ENCODE measurements at regions not wholly inside any gene's neighbourhood (a gene's known extent, or its start where the extent isn't known, plus 50 kb on each side); places are given as distances from the start of the nearest gene placed in this dataset.
"Not testable (repeated sequence)": the region's sequence is repeated elsewhere in the genome, so short reads cannot be mapped to it uniquely, and the experiment has no call there.

- no peak for DNase-seq (ENCODE audit: low read depth in 2 of 3, low spot score in 2 of 3)
These were observed 200.1 kb upstream of the DAB2 start for GRCh38 chr5:39624890-39625289.

- no peak for DNase-seq (ENCODE audit: low read depth in 2 of 3, low spot score in 2 of 3)
These were observed 199.6 kb upstream of the DAB2 start for GRCh38 chr5:39624268-39624886.

DNA sequence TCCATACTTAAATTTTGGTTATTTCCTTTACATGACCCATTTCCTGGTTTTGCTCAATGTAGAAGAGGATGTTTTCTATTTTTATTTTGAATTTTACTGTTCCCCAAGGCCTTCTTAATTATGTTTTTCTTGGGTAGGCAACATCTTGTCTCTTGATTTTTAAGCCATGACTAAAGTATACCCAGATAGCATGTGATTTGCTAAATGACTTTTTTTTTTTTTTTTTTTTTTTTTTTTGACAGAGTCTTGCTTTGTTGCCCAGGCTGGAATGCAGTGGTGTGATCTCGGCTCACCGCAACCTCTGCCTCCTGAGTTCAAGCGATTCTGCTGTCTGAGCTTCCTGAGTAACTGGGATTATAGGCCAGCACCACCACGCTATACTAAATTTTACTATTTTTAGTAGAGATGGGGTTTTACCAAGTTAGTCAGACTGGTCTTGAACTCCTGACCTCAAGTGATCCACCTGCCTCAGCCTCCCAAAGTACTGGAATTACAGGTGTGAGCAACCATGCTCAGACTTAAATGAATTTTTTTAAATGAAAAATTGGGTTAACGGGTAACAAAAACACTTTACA, 198.6 kb upstream of the DAB2 start:
- no peak for DNase-seq (ENCODE audit: low read depth in 2 of 3, low spot score in 2 of 3)

DNA sequence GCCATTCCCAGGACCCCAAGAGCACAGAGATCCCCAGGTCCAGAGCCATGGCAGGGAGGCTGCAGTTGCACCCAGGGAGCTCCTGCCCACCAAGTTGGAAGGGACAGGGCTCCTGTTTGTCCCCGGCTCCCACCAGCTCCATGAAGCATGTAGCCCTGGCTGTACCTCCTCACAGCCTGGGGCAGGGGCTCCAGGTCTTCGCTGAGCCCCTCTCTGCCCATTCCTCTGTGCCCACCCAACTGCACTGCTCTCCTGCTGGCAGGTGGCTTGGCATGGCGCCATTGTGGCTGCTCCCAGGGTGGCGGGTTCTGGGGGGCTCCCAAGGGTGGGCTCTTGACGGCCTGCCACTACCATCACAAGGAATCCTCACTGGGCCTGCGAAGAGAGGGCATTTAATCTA, 197.5 kb upstream of the DAB2 start:
- DNase-seq (ENCODE audit: low read depth in 2 of 3, low spot score in 2 of 3) = no peak

DNA sequence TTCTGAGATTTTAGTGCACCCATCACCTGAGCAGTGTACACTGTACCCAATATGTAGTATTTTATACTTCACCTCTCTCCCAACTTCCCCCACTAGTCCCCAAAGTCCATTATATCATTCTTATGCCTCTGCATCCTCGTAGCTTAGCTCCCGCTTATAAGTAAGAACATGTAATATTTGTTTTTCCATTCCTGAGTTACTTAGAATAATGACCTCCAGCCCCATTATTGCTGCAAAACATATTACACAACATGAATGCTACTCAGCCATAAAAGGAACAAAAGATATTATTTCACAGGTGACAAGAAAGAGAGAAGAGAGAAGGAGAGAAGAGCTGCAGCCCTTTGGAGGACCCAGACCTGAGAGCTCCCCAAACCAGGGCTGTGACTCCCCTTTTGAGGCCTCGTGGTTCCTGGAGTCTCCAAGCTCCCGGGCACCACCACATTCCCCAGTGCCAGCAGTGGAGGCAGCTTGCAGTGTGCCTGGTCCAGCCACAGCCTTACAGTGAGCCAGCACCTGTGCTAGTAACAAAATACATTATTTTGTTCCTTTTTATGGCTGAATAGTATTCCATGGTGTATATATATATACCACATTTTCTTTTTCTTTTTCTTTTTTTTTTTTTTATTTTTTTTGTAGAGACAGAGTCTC, 194.5 kb upstream of the DAB2 start:
- no peak for DNase-seq (ENCODE audit: low read depth in 2 of 3, low spot score in 2 of 3)

- no peak for DNase-seq (ENCODE audit: low read depth in 2 of 3, low spot score in 2 of 3)
These were observed 193.6 kb upstream of the DAB2 start for GRCh38 chr5:39618391-39618790.

DNA sequence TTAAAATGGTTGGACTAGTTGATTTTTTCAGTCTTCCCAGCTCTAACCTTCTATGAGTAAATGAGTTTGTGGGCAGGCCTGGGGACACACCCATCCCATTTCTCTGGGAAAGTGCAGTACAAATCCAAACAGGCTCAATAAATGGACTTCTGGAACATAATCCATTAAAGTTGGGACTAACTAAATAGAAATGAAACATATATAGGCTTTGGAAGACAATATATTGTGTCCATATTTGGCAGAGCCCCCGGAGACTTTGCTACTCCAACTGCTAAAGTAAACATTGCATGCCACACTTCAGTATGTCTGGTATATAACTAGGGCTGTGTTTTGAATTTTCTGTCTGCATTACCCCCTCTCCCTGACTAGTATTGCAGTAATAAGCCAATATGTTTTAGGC, 191.4 kb upstream of the DAB2 start:
- DNase-seq (ENCODE audit: low read depth in 2 of 3, low spot score in 2 of 3) = no peak

DNA sequence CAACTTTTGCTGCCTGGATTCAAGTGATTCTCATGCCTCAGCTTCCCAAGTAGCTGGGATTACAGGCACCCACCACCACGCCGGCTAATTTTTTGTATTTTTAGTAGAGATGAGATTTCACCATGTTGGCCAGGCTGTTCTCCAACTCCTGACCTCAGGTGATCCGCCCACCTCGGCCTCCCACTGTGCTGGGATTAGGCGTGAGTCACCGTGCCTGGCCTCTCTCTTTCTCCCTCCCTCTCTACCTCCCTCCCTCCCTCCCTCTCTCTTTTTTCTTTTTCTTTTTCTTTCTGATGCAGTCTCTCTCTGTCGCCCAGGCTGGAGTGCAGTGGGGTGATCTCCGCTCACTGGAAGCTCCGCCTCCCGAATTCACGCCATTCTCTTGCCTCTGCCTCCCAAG, 186.3 kb upstream of the DAB2 start:
- DNase-seq (ENCODE audit: low read depth in 2 of 3, low spot score in 2 of 3) = not testable (repeated sequence)

DNA sequence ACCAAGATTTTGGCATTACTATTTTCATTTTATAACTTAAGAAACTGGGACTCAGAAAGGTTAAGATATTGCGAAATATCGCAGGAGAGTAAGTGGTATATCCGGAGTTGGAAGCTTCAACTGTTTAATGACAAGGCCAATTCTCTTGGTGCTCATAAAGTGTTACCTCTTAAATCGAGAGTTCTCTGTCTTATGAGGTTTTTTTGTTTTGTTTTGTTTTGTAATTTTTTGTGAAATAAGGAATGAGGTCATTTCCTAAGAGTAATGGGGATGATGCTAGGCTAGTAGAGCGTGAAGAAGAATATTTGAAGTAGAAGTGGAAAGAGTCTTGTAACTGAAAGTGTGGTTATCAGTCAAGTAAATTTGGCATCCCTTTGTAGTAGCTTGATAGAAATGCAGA, 183.2 kb upstream of the DAB2 start:
- no peak for DNase-seq (ENCODE audit: low read depth in 2 of 3, low spot score in 2 of 3)

GRCh38 chr5:39606591-39606990, 181.8 kb upstream of the DAB2 start:
- DNase-seq (ENCODE audit: low read depth in 2 of 3, low spot score in 2 of 3) = no peak

GRCh38 chr5:39605588-39606575, 181.1 kb upstream of the DAB2 start:
- no peak for DNase-seq (ENCODE audit: low read depth in 2 of 3, low spot score in 2 of 3)

DNA sequence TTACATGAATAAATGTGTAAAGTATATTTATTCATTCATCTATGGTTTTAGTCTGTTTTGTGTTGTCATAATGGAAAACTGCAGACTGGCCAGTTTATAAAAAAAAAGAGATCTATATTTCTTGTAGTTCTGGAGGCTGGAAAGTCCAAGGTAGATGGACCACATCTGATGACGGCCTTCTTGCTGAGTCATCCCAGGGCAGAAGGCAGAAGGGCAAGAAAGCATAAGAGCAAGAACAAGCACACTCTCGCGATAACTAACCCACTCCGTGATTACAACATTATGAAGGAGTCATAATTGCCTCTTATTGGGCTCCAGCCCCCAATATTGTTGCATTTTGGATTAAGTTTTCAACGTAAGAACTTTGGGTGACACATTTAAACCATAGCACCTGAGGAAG, 180.4 kb upstream of the DAB2 start:
- DNase-seq (ENCODE audit: low read depth in 2 of 3, low spot score in 2 of 3) = no peak

DNA sequence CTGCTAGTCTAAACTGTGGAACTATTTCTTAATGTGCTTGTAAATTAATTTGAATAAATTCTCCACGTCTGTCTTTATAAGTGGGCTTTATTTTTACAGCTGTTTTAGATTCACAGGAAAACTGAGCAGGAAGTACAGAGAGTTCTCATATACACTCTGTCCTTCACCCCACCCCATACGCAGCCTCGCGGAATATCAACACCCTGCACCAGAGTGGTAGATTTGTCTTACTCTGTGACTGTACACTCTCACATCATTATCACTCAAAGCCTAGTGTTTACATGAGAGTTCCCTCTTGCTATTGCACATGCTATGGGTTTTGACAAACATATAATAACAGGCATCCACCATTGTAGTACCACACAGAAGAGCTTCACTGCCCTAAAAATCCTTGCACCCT, 179.7 kb upstream of the DAB2 start:
- DNase-seq (ENCODE audit: low read depth in 2 of 3, low spot score in 2 of 3) = no peak

GRCh38 chr5:39599721-39600431, 175.1 kb upstream of the DAB2 start:
- no peak for DNase-seq (ENCODE audit: low read depth in 2 of 3, low spot score in 2 of 3)

- no peak for DNase-seq (ENCODE audit: low read depth in 2 of 3, low spot score in 2 of 3)
These were observed 174.0 kb upstream of the DAB2 start for GRCh38 chr5:39598661-39599248.

DNA sequence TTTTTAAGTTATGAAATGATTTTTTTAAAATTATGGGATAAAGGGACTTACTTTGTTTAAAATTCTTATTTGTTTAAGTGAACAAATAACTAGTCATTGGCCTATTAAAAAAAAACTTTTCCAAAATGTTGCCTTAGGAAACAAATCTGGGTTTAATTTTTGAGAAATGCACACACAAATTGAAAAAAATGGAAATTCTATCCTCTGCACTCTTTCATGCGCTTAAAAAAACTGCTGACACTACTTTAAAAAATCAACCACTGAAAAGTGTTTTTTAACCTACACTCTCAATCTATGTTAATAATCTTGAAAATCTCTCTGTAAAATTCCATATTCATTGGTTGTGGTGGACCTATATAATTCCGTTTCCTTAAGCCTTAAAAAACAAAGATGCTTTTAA, 163.4 kb upstream of the DAB2 start:
- DNase-seq (ENCODE audit: low read depth in 2 of 3, low spot score in 2 of 3) = no peak

- no peak for DNase-seq (ENCODE audit: low read depth in 2 of 3, low spot score in 2 of 3)
These were observed 162.9 kb upstream of the DAB2 start for GRCh38 chr5:39587675-39588074.

GRCh38 chr5:39586185-39586584, 161.4 kb upstream of the DAB2 start:
- DNase-seq (ENCODE audit: low read depth in 2 of 3, low spot score in 2 of 3) = no peak

GRCh38 chr5:39584927-39585326, 160.1 kb upstream of the DAB2 start:
- no peak for DNase-seq (ENCODE audit: low read depth in 2 of 3, low spot score in 2 of 3)

DNA sequence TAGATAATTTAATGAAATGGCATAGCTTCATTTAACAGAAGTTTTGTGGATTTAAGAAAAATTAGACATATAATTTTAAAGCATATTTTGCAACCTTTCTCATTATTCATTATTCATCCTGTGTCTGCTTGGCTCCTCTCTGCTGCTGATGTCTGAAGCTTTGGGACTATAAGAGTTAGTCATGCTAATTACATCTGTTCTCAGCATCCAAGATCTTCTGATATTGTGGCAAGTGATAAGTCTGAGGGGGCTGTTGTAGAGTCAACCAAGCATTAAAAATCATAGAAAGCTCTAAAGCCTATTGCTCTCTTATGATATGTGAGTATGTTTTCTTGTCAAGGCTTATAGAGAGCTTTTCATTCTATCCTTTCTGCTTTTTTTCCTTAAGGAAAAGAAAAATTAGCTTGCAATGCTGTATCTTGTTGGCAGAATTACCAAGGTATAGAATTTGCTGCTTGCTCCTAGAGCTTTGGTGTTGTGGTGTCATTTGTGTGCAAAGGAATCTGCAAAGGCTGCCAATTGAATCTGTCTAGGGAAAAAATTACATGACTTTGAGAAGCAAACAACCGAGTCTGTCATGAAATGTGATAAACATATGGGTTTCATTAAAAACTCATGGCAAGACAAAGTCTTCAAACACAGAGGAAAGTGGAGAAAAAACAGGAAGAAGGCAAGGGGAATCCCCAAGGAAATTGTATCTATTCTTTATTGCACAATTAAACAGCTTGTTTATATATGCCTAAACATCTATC, 156.1 kb upstream of the DAB2 start:
- no peak for DNase-seq (ENCODE audit: low read depth in 2 of 3, low spot score in 2 of 3)

Measured in activated CD8-positive, alpha-beta memory T cell treated with anti-CD3 and anti-CD28 coated beads for 48 hours (primary cell).